ENCODE measurements at regions not wholly inside any gene's neighbourhood (a gene's known extent, or its start where the extent isn't known, plus 50 kb on each side); places are given as distances from the start of the nearest gene placed in this dataset.

DNA sequence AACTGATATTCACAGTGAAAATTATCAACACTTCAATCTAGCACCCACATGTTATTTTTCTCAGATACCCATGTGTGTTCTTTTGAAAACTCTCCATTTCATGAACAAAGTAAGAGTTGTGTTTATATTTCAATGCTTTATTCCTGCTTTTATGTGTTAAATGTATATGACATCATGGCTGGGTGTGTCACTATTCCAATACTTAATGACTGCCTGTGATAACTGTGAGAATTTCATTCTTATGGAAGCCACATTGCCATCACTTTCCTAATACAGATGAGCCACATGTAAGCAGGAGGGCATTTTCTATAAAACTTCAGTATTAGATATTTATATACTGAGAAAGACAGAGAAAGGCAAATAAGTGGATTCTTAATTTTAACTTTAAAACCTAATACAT lies 100.4 kb upstream of the FIGN start:
- TF ChIP-seq ELF1 (IDR thresholded peaks at IDR 0.05; ENCODE audit: borderline replicate concordance, low read depth) (no peak), POLR2AphosphoS5 (IDR thresholded peaks at IDR 0.05; ENCODE audit: low read depth, low read length) (no peak), EZH2phosphoT487 (IDR thresholded peaks at IDR 0.05; ENCODE audit: borderline replicate concordance) (no peak), RAD21 (IDR thresholded peaks at IDR 0.05; ENCODE audit: low read depth) (no peak), POLR2A (IDR thresholded peaks at IDR 0.05; ENCODE audit: borderline replicate concordance, extremely low read depth, insufficient read depth, insufficient read length) (no peak), SIN3A (IDR thresholded peaks at IDR 0.05; ENCODE audit: low read depth) (no peak), ZFX (IDR thresholded peaks at IDR 0.05) (no peak), EZH2 (IDR thresholded peaks at IDR 0.05) (no peak)
- TF ChIP-seq, protein P1, sequence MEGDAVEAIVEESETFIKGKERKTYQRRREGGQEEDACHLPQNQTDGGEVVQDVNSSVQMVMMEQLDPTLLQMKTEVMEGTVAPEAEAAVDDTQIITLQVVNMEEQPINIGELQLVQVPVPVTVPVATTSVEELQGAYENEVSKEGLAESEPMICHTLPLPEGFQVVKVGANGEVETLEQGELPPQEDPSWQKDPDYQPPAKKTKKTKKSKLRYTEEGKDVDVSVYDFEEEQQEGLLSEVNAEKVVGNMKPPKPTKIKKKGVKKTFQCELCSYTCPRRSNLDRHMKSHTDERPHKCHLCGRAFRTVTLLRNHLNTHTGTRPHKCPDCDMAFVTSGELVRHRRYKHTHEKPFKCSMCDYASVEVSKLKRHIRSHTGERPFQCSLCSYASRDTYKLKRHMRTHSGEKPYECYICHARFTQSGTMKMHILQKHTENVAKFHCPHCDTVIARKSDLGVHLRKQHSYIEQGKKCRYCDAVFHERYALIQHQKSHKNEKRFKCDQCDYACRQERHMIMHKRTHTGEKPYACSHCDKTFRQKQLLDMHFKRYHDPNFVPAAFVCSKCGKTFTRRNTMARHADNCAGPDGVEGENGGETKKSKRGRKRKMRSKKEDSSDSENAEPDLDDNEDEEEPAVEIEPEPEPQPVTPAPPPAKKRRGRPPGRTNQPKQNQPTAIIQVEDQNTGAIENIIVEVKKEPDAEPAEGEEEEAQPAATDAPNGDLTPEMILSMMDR (IDR thresholded peaks at IDR 0.05 in 2 of 3, conservative IDR thresholded peaks at IDR 0.05 in 1 of 3; ENCODE audit: borderline replicate concordance in 1 of 3, insufficient read depth in 1 of 3, low read depth in 2 of 3, low read length in 2 of 3): no peak
- TF ChIP-seq, protein P2, sequence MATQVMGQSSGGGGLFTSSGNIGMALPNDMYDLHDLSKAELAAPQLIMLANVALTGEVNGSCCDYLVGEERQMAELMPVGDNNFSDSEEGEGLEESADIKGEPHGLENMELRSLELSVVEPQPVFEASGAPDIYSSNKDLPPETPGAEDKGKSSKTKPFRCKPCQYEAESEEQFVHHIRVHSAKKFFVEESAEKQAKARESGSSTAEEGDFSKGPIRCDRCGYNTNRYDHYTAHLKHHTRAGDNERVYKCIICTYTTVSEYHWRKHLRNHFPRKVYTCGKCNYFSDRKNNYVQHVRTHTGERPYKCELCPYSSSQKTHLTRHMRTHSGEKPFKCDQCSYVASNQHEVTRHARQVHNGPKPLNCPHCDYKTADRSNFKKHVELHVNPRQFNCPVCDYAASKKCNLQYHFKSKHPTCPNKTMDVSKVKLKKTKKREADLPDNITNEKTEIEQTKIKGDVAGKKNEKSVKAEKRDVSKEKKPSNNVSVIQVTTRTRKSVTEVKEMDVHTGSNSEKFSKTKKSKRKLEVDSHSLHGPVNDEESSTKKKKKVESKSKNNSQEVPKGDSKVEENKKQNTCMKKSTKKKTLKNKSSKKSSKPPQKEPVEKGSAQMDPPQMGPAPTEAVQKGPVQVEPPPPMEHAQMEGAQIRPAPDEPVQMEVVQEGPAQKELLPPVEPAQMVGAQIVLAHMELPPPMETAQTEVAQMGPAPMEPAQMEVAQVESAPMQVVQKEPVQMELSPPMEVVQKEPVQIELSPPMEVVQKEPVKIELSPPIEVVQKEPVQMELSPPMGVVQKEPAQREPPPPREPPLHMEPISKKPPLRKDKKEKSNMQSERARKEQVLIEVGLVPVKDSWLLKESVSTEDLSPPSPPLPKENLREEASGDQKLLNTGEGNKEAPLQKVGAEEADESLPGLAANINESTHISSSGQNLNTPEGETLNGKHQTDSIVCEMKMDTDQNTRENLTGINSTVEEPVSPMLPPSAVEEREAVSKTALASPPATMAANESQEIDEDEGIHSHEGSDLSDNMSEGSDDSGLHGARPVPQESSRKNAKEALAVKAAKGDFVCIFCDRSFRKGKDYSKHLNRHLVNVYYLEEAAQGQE (IDR thresholded peaks at IDR 0.05; ENCODE audit: low read depth): no peak
- TF ChIP-seq, protein P3, sequence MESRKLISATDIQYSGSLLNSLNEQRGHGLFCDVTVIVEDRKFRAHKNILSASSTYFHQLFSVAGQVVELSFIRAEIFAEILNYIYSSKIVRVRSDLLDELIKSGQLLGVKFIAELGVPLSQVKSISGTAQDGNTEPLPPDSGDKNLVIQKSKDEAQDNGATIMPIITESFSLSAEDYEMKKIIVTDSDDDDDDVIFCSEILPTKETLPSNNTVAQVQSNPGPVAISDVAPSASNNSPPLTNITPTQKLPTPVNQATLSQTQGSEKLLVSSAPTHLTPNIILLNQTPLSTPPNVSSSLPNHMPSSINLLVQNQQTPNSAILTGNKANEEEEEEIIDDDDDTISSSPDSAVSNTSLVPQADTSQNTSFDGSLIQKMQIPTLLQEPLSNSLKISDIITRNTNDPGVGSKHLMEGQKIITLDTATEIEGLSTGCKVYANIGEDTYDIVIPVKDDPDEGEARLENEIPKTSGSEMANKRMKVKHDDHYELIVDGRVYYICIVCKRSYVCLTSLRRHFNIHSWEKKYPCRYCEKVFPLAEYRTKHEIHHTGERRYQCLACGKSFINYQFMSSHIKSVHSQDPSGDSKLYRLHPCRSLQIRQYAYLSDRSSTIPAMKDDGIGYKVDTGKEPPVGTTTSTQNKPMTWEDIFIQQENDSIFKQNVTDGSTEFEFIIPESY (IDR thresholded peaks at IDR 0.05; ENCODE audit: extremely low read depth, insufficient replicate concordance, low read length): no peak
- TF ChIP-seq, protein P4, sequence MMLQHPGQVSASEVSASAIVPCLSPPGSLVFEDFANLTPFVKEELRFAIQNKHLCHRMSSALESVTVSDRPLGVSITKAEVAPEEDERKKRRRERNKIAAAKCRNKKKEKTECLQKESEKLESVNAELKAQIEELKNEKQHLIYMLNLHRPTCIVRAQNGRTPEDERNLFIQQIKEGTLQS (IDR thresholded peaks at IDR 0.05): no peak
